Keratinocyte (primary cell): ENCODE measurements at regions not wholly inside any gene's neighbourhood (a gene's known extent, or its start where the extent isn't known, plus 50 kb on each side); places are given as distances from the start of the nearest gene placed in this dataset.

Experiments used
- DNase-seq: peaks from one replicate; pipeline ENCODE4 v3.0.0-alpha.2; 2011; ENCODE audit warnings: low read depth, missing footprints, low spot score
- FAIRE-seq: peaks from 2 replicates; lab custom pipeline; 2011; peaks lifted over from hg19 to GRCh38; lab: Jason Lieb, UNC
- H2AFZ ChIP-seq: 2 replicates; pipeline ENCODE4 v1.6.0; 2012; ENCODE audit warnings: low read length, control low read depth, inconsistent platforms; ENCODE audit not compliant: control insufficient read depth
- H3K27ac ChIP-seq: 2 replicates; pipeline ENCODE4 v1.5.1; 2011; ENCODE audit warnings: low read length; ENCODE audit not compliant: control insufficient read depth, insufficient read depth
- H3K27me3 ChIP-seq: 3 replicates; pipeline ENCODE4 v1.6.0; 2011; ENCODE audit warnings: low read length; ENCODE audit not compliant: control insufficient read depth, insufficient read depth; ENCODE audit errors: extremely low read depth
- H3K36me3 ChIP-seq, 2 experiments: 2 replicates in 1 of 2; 3 replicates in 1 of 2; pipeline ENCODE4 v1.5.1; 2011; ENCODE audit warnings: low read length in 2 of 2, mild to moderate bottlenecking in 1 of 2; ENCODE audit not compliant: control insufficient read depth in 2 of 2, insufficient read depth in 2 of 2; ENCODE audit errors: extremely low read depth in 1 of 2
- H3K4me1 ChIP-seq: 3 replicates; pipeline ENCODE4 v1.5.1; 2011; ENCODE audit warnings: low read length; ENCODE audit not compliant: control insufficient read depth, insufficient read depth; ENCODE audit errors: extremely low read depth
- H3K4me2 ChIP-seq: 3 replicates; pipeline ENCODE4 v1.6.0; 2011; ENCODE audit warnings: low read depth, low read length; ENCODE audit not compliant: control insufficient read depth, insufficient read depth; ENCODE audit errors: extremely low read depth
- H3K4me3 ChIP-seq, 3 experiments: fragments of 200-600 bp in 1 of 3; sonication (generic) in 1 of 3; 2 replicates in 2 of 3; 3 replicates in 1 of 3; pipeline ENCODE4 v1.5.1; 2011 to 2016; ENCODE audit warnings: low read length in 3 of 3, mild to moderate bottlenecking in 3 of 3, control low read depth in 2 of 3, inconsistent platforms in 1 of 3, low read depth in 1 of 3, mixed read lengths in 1 of 3, mixed run types in 1 of 3, moderate library complexity in 1 of 3; ENCODE audit not compliant: control insufficient read depth in 2 of 3, insufficient read depth in 2 of 3; ENCODE audit errors: extremely low read depth in 1 of 3
- H3K79me2 ChIP-seq: 2 replicates; pipeline ENCODE4 v1.6.0; 2012; ENCODE audit warnings: low read length; ENCODE audit not compliant: control insufficient read depth, insufficient read depth
- H3K9ac ChIP-seq: 3 replicates; pipeline ENCODE4 v1.6.0; 2011; ENCODE audit warnings: low read length; ENCODE audit not compliant: control insufficient read depth, insufficient read depth; ENCODE audit errors: extremely low read depth
- H3K9me1 ChIP-seq: 3 replicates; pipeline ENCODE4 v1.6.0; 2011; ENCODE audit warnings: low read length; ENCODE audit not compliant: control insufficient read depth, insufficient read depth; ENCODE audit errors: extremely low read depth
- H3K9me3 ChIP-seq: 2 replicates; pipeline ENCODE4 v1.5.1; 2012; ENCODE audit warnings: low read depth, low read length; ENCODE audit not compliant: control insufficient read depth
- H4K20me1 ChIP-seq: 3 replicates; pipeline ENCODE4 v1.6.0; 2011; ENCODE audit warnings: low read length; ENCODE audit not compliant: control insufficient read depth, insufficient read depth; ENCODE audit errors: extremely low read depth
- CTCF ChIP-seq, 3 experiments: IDR thresholded peaks in 1 of 3; conservative IDR thresholded peaks in 1 of 3; optimal IDR thresholded peaks in 1 of 3; 2 replicates in 2 of 3; 3 replicates in 1 of 3; pipeline versions ENCODE3 to v1.5.1; 2011; ENCODE audit warnings: low read length in 3 of 3, mild to moderate bottlenecking in 3 of 3, moderate library complexity in 2 of 3, control low read depth in 1 of 3, inconsistent platforms in 1 of 3; ENCODE audit not compliant: insufficient read depth in 2 of 3; ENCODE audit errors: extremely low read depth in 1 of 3
- EZH2 ChIP-seq: IDR thresholded peaks from one replicate; pipeline ENCODE4 v1.6.1; 2012; ENCODE audit warnings: inconsistent platforms, mild to moderate bottlenecking, low read length, moderate library complexity
- dilution Hi-C: fragments of 300-500 bp; cut with MboI; formaldehyde crosslinking; loops from one replicate; pipeline ENCODE4 v1.7.0; 2020; ENCODE audit warnings: low sequenced_read_pairs; ENCODE audit not compliant: extremely low pct_ligation_motif_present

DNA sequence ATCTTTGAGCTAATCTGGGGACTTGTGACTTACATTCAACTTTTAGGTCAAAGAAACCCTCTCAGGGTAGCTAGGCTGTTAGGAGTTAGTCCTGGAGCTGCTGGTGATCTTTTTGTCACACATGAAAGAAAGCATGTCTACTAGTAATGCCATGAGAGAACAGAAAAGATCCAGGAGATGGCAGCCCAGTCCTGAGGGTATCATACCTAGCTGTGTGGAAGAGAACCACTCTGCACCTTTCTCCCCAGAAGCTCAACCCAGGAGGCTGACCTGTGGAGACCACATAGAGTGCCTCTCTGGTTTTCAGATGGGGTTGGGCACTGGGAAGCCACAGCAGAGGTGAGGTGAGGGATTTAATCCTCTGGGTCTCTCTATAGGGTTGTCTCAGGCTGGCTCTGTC is 460.2 kb upstream of the UBE2E3 start:
- peak; percentile 9 for FAIRE-seq
- H3K9ac ChIP-seq, result no peak overlapping the region
- H3K9me1 ChIP-seq, result no peaks in the 10 kb centered on the region
- no peak overlapping the region for H3K27ac ChIP-seq
- peak overlapping the region; percentile 6 for H2AFZ ChIP-seq
- TF ChIP-seq EZH2, result no peak
- TF ChIP-seq CTCF (optimal IDR thresholded peaks at IDR 0.05 in 1 of 3, IDR thresholded peaks at IDR 0.05 in 1 of 3, conservative IDR thresholded peaks at IDR 0.05 in 1 of 3; ENCODE audit: extremely low read depth in 1 of 3, insufficient read depth in 2 of 3, low read length in 3 of 3), result peak in 2 of 3 experiments; percentile 31 to 32
- no peaks in the 10 kb centered on the region for H3K79me2 ChIP-seq
- dilution Hi-C loops, result no loop called here
- no peaks in the 10 kb centered on the region for H4K20me1 ChIP-seq
- no peak overlapping the region for H3K4me2 ChIP-seq
- no peaks in the 10 kb centered on the region for H3K36me3 ChIP-seq
- DNase-seq, result no peak
- H3K4me1 ChIP-seq, result peaks cover 32% of the 10 kb centered on the region
- H3K9me3 ChIP-seq, result no peaks in the 10 kb centered on the region
- no peak overlapping the region for H3K4me3 ChIP-seq
- H3K27me3 ChIP-seq, result no peaks in the 10 kb centered on the region

DNA sequence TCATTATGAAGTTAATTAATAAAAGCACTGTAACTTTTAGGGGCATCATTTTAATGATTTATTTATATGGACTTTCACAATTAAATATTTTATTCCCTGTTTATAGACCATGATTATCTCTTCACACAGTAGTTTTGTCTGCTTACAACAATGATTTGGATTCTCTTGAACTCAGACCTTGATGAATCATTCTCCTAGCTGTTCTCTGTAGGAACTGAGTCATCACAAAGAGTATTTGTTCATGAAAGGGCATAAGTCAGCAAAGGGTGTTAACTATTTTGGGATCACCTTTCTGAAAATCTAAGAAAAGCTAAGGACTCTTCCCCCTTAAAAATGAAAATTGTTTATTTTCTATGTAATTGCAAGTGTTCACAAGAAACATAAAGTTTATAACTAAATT is 461.1 kb upstream of the UBE2E3 start:
- Histone ChIP-seq H3K27ac (no peak overlapping the region), H2AFZ (no peak overlapping the region), H3K36me3 (no peaks in the 10 kb centered on the region), H4K20me1 (no peaks in the 10 kb centered on the region), H3K4me2 (no peak overlapping the region), H3K27me3 (no peaks in the 10 kb centered on the region), H3K4me3 (no peak overlapping the region), H3K9ac (no peak overlapping the region), H3K79me2 (no peaks in the 10 kb centered on the region), H3K9me1 (no peaks in the 10 kb centered on the region), H3K4me1 (peaks cover 32% of the 10 kb centered on the region), H3K9me3 (no peaks in the 10 kb centered on the region)
- dilution Hi-C loops, result no loop called here
- no peak for TF ChIP-seq EZH2
- TF ChIP-seq CTCF (optimal IDR thresholded peaks at IDR 0.05 in 1 of 3, IDR thresholded peaks at IDR 0.05 in 1 of 3, conservative IDR thresholded peaks at IDR 0.05 in 1 of 3; ENCODE audit: extremely low read depth in 1 of 3, insufficient read depth in 2 of 3, low read length in 3 of 3), result no peak
- FAIRE-seq (peak; percentile 82), DNase-seq (peak; percentile 42)
